DND-41 (cell line): ENCODE measurements at regions not wholly inside any gene's neighbourhood (a gene's known extent, or its start where the extent isn't known, plus 50 kb on each side); places are given as distances from the start of the nearest gene placed in this dataset.

ENCODE experiments used
- ATAC-seq: fragments of 200-7000 bp; cut with Tn5 transposase; 3 replicates; pipeline ENCODE4 v1.9.1; 2021; ENCODE audit warnings: low read depth; ENCODE audit not compliant: insufficient read depth
- DNase-seq: peaks from one replicate; pipeline ENCODE4 v3.0.0-alpha.2; 2020
- H2AFZ ChIP-seq: 2 replicates; pipeline ENCODE4 v1.6.0; 2012; ENCODE audit warnings: low read depth, low read length
- H3K27ac ChIP-seq: 2 replicates; pipeline ENCODE4 v1.5.1; 2012; ENCODE audit warnings: low read length, inconsistent platforms
- H3K27me3 ChIP-seq: fragments of 200-600 bp; sonication (generic); 2 replicates; pipeline ENCODE4 v1.6.0; 2012; ENCODE audit warnings: low read length, mild to moderate bottlenecking, inconsistent platforms; ENCODE audit not compliant: insufficient read depth, poor library complexity
- H3K36me3 ChIP-seq: 2 replicates; pipeline ENCODE4 v1.5.1; 2012; ENCODE audit warnings: low read length, inconsistent platforms; ENCODE audit not compliant: insufficient read depth
- H3K4me1 ChIP-seq: 2 replicates; pipeline ENCODE4 v1.5.1; 2012; ENCODE audit warnings: mild to moderate bottlenecking, low read length; ENCODE audit not compliant: insufficient read depth
- H3K4me2 ChIP-seq: 2 replicates; pipeline ENCODE4 v1.6.0; 2012; ENCODE audit warnings: mild to moderate bottlenecking, moderate library complexity, low read length, inconsistent platforms; ENCODE audit not compliant: insufficient read depth
- H3K4me3 ChIP-seq, 2 experiments: fragments of 200-600 bp in 1 of 2; shearing (Covaris generic) in 1 of 2; 2 replicates each; pipeline ENCODE4 v1.5.1; 2012 to 2016; ENCODE audit warnings: inconsistent platforms in 2 of 2, low read length in 2 of 2, mild to moderate bottlenecking in 2 of 2, low read depth in 1 of 2, moderate library complexity in 1 of 2
- H3K79me2 ChIP-seq: 2 replicates; pipeline ENCODE4 v1.6.0; 2012; ENCODE audit warnings: low read length, inconsistent platforms; ENCODE audit not compliant: insufficient read depth
- H3K9ac ChIP-seq: 2 replicates; pipeline ENCODE4 v1.6.0; 2012; ENCODE audit warnings: low read depth, mild to moderate bottlenecking, inconsistent platforms, low read length, moderate library complexity
- H3K9me3 ChIP-seq: 2 replicates; pipeline ENCODE4 v1.5.1; 2012; ENCODE audit warnings: low read length, moderate library complexity, mild to moderate bottlenecking, inconsistent platforms; ENCODE audit not compliant: insufficient read depth, severe bottlenecking
- H4K20me1 ChIP-seq: 2 replicates; pipeline ENCODE4 v1.6.0; 2012; ENCODE audit warnings: low read length; ENCODE audit not compliant: insufficient read depth
- EZH2 ChIP-seq: IDR thresholded peaks from 3 replicates; pipeline ENCODE4 v1.6.1; 2012; ENCODE audit warnings: borderline replicate concordance, low read depth, mild to moderate bottlenecking, moderate library complexity, low read length, inconsistent platforms; ENCODE audit not compliant: severe bottlenecking
- TF ChIP-seq, protein P1 (sequence below): IDR thresholded peaks from 2 replicates; pipeline ENCODE4 v1.5.1; 2012; ENCODE audit warnings: borderline replicate concordance, low read length, moderate library complexity, mild to moderate bottlenecking; ENCODE audit not compliant: poor library complexity, severe bottlenecking; ENCODE audit errors: extremely low read depth

DNA sequence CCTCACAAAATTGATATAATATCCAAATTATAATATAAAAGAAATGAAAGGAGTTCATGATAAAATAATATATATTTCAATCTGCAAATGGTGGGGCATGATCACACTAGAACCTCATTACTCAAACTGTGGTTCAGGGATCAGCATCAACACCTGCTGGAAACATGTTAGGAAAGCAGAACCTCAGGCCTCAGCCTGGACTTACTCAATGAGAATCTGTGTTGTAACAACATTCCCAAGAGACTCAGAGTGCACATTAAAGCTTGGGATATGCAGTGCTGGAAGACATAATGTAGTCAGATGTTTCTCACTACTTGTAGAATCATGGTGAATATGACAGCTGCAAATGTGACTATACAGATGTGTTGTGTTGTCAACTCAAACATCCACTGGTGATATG, 81.7 kb upstream of the ITPRID1 start:
- Histone ChIP-seq H3K4me3 (no peak overlapping the region), H2AFZ (no peak overlapping the region), H3K4me1 (no peaks in the 10 kb centered on the region), H3K27ac (no peak overlapping the region), H3K36me3 (no peaks in the 10 kb centered on the region), H3K27me3 (peaks cover 18% of the 10 kb centered on the region), H3K79me2 (no peaks in the 10 kb centered on the region), H3K9ac (no peak overlapping the region), H4K20me1 (no peaks in the 10 kb centered on the region), H3K4me2 (no peak overlapping the region), H3K9me3 (no peaks in the 10 kb centered on the region)
- ATAC-seq: no peak
- DNase-seq: no peak
- TF ChIP-seq EZH2: no peak
- TF ChIP-seq, protein P1, sequence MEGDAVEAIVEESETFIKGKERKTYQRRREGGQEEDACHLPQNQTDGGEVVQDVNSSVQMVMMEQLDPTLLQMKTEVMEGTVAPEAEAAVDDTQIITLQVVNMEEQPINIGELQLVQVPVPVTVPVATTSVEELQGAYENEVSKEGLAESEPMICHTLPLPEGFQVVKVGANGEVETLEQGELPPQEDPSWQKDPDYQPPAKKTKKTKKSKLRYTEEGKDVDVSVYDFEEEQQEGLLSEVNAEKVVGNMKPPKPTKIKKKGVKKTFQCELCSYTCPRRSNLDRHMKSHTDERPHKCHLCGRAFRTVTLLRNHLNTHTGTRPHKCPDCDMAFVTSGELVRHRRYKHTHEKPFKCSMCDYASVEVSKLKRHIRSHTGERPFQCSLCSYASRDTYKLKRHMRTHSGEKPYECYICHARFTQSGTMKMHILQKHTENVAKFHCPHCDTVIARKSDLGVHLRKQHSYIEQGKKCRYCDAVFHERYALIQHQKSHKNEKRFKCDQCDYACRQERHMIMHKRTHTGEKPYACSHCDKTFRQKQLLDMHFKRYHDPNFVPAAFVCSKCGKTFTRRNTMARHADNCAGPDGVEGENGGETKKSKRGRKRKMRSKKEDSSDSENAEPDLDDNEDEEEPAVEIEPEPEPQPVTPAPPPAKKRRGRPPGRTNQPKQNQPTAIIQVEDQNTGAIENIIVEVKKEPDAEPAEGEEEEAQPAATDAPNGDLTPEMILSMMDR: no peak

DNA sequence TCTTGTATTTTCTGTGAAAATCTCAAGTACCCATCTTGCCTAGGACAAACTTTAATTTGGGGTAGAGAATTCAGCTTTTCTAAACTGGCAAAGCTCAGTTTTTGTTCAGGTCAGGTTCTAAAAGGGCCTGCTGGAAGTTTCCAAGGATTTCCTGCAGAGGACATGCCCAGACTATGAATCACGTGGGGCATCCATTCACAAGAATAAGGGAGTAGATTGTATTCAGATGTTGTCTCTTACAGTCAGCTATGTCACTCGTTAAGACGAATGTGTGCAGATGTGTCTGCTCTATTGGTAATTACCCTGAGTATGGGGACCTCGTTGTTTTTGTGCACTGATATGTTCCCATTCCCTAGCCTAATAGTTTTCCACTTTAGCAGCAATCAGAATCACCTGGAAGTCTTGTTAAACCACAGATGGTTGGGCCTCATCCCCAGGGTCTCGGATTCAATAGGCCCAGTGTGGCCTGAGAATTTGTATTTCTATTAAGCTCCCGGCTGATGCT, 81.0 kb upstream of the ITPRID1 start:
- DNase-seq (no peak), ATAC-seq (no peak)
- H4K20me1 ChIP-seq: no peaks in the 10 kb centered on the region
- H3K9ac ChIP-seq: no peak overlapping the region
- H3K4me1 ChIP-seq: no peaks in the 10 kb centered on the region
- no peaks in the 10 kb centered on the region for H3K79me2 ChIP-seq
- no peak overlapping the region for H3K4me2 ChIP-seq
- peaks cover 18% of the 10 kb centered on the region for H3K27me3 ChIP-seq
- H3K36me3 ChIP-seq: no peaks in the 10 kb centered on the region
- no peak overlapping the region for H3K4me3 ChIP-seq
- H3K27ac ChIP-seq: no peak overlapping the region
- no peak overlapping the region for H2AFZ ChIP-seq
- TF ChIP-seq, protein P1: no peak
- no peak for TF ChIP-seq EZH2
- H3K9me3 ChIP-seq: no peaks in the 10 kb centered on the region

DNA sequence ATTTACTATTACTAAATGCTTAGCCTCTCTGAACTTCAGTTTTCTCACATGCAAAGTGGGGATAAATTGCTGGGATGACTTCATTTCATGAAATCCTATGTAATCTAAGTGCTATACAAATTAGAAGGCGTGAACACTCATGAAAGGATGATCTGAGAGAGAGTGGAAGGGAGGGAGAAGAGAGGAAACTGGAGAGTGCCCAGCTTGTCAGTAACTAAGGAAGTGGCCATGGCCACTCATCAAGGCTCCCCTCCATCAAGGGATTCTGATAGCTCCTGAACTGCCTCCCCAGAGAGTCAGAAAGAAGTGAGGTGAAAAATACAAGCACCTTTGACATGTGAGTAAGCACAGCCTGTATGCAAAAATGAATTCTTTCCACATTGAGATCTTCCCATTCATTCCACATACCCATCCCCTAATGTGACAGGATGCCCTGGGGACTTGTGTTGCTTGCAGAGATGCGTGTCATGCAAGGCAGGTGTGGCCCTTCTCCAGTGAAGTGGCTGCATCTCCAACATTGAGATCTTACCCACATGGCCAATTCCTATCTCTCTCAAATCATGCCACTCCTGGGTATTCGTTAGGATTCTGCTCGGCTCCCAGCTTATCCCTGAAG, 76.5 kb upstream of the ITPRID1 start:
- TF ChIP-seq EZH2: no peak
- TF ChIP-seq, protein P1: no peak
- no peaks in the 10 kb centered on the region for H3K79me2 ChIP-seq
- ATAC-seq: no peak
- no peaks in the 10 kb centered on the region for H3K9me3 ChIP-seq
- peaks cover 12% of the 10 kb centered on the region for H3K27me3 ChIP-seq
- H3K4me1 ChIP-seq: no peaks in the 10 kb centered on the region
- H3K27ac ChIP-seq: no peak overlapping the region
- no peak overlapping the region for H3K4me2 ChIP-seq
- no peak overlapping the region for H2AFZ ChIP-seq
- H3K9ac ChIP-seq: no peak overlapping the region
- H3K36me3 ChIP-seq: no peaks in the 10 kb centered on the region
- DNase-seq: no peak
- no peaks in the 10 kb centered on the region for H4K20me1 ChIP-seq
- H3K4me3 ChIP-seq: no peak overlapping the region
